HG03280 (cell line): ENCODE measurements at regions not wholly inside any gene's neighbourhood (a gene's known extent, or its start where the extent isn't known, plus 50 kb on each side); places are given as distances from the start of the nearest gene placed in this dataset.
"Not testable (repeated sequence)": the region's sequence is repeated elsewhere in the genome, so short reads cannot be mapped to it uniquely, and the experiment has no call there.

Source experiments
- ATAC-seq: cut with Tn5 transposase; IDR thresholded peaks from one replicate; pipeline ENCODE4 v1.9.1; 2021; ENCODE audit warnings: mild to moderate bottlenecking, moderate library complexity; ENCODE audit not compliant: unreplicated experiment

GRCh38 chr5:63732880-63733279 is 229.4 kb downstream of the HTR1A start:
- not testable (repeated sequence) for ATAC-seq

GRCh38 chr5:63727583-63727982 is 234.7 kb downstream of the HTR1A start:
- no peak for ATAC-seq

GRCh38 chr5:63726496-63726895 is 235.7 kb downstream of the HTR1A start:
- ATAC-seq = peak; percentile 50

GRCh38 chr5:63719147-63719546 is 243.1 kb downstream of the HTR1A start:
- ATAC-seq = no peak

GRCh38 chr5:63700241-63700640 is 262.0 kb downstream of the HTR1A start:
- ATAC-seq = no peak

DNA sequence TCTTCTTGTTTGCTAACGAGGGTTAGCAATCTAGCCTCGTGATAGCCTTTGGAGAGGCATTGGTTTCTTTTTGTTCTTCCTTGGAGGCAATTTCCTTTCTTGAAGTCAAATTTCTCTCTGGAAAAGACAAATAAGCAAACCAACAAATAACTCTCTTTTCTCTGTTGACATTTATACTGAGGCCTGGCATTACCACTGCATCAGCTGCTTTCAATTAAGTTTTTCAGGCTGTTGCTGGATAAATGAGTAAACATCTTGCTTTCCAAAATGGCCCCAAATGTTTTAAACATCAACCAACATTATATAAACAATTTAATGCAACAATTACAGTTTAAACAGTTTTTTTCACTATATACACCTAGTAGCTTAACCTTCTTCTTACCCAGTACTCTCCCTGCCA is 264.4 kb downstream of the HTR1A start:
- ATAC-seq = no peak

- ATAC-seq = no peak
Observed at GRCh38 chr5:63690546-63690945, 271.7 kb downstream of the HTR1A start.

GRCh38 chr5:63687854-63688516 is 274.3 kb downstream of the HTR1A start:
- ATAC-seq = no peak

- ATAC-seq = no peak
Observed at GRCh38 chr5:63686938-63687337, 275.3 kb downstream of the HTR1A start.

GRCh38 chr5:63686181-63686580 is 276.1 kb downstream of the HTR1A start:
- ATAC-seq = no peak

DNA sequence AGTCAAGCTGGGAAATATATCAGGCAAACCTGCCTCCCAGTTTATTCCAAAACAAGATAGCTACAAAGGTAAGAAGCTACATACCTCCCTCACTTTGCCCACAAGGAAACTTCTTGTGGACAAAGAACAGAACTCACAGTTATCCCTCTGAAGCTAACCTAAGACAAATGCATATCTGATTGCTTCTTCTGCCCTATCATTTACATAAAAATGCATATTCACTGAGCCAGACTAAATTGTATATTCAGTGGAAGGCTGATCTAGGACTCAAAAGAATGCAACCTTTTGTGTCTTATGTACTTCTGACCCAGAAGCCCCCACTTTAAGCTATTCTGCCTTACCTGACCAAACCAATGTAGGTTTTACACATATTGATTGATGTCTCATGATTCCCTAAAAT is 276.8 kb downstream of the HTR1A start:
- ATAC-seq = no peak

DNA sequence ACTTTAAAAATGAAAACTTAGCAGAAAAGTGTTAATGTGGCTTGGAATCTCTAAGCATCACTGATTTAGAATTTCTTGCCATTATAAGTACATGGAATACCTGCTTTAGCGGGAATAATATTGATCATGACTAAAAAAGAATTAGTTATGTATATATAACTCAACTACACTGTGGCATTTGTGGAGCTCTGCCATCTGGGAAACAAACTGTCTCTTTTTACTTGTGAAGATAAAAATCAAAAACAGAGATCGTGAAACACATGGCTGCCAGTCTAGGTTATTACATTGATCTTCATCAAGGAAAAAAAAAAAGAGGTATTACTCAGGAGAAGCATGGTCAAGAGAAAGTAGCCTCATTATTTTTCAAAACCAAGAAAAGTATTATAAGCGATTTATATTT is 287.4 kb downstream of the HTR1A start:
- no peak for ATAC-seq

- no peak for ATAC-seq
Observed at GRCh38 chr5:63655043-63655442, 307.2 kb downstream of the HTR1A start.

DNA sequence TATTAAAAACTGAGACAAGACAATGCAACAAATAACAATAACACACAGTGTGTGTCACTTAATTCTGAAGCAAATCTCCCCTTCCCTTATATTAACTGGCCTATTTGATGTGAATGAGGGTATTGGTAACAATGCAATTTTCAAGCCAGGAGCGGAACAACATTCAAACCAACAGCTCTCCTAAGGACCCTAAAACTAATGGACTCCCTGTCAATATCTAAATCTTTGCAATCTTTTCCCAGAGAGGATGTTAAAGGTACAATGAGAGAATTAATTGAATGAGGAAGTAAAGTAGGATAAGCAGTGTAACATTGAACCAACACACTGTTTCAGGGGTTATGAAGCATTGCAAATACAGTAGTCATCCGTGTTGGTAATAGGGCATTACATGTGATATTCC is 311.7 kb downstream of the HTR1A start:
- no peak for ATAC-seq

GRCh38 chr5:63648376-63648775 is 313.9 kb downstream of the HTR1A start:
- no peak for ATAC-seq

GRCh38 chr5:63629951-63630630 is 332.2 kb downstream of the HTR1A start:
- no peak for ATAC-seq

- ATAC-seq = no peak
Observed at GRCh38 chr5:63613442-63613841, 348.8 kb downstream of the HTR1A start.

DNA sequence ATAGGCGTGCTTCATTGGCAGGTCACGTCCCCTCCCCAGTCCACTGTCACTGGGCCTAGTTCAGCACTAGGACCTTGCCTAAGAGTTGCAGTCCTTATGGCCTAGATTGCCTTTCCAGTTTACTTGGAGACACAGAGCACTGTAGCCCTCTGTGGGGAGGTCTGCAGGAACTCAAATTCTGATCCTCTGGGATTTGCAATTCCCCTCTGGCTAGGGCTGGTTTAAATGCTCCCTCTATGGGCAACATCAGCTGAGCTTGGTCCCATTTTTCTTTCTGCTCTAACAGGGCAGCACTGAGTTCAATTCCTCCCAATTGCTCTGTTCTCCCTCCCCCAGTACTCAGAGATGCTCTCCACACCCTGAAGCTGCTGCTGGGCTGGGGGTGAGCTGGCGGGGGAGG is 358.2 kb downstream of the HTR1A start:
- no peak for ATAC-seq

DNA sequence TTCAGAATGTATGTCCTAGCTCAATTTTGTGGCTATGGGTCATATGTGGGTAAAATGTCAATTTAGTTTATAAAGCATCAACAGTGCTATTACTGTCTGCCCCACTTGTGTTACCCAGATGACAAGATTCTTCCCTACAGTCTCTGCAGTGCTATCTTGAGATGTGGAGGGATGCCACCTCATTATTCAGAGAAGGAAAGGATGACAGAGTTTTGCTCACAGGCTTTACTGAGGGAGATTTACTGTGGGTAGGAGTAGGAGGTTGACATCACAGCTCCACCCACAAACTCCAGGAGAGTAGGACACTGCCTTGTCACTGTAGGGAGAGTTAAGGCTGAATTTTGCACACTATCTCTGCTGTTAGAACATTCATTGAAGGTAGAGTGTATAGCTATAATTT is 359.3 kb downstream of the HTR1A start:
- no peak for ATAC-seq

- ATAC-seq = no peak
Observed at GRCh38 chr5:63596254-63596653, 366.0 kb downstream of the HTR1A start.

DNA sequence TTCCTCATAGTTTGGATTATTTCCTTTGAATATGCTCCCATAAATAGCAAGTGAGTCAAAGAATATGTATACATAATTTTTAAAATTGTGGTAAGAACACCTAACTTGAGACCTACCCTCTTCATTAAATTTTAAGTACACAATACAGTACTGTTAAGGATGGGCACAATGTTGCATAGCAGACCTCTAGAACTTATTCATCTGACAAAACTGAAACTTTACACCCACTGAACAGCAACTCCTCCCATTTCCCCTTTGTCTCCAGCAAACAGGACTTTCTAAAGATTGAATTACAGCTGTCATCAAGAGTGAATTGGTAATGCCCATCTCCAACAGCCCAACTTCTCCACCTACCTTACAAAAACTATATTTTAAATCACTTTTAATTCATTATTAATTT is 388.9 kb downstream of the HTR1A start:
- ATAC-seq = no peak

DNA sequence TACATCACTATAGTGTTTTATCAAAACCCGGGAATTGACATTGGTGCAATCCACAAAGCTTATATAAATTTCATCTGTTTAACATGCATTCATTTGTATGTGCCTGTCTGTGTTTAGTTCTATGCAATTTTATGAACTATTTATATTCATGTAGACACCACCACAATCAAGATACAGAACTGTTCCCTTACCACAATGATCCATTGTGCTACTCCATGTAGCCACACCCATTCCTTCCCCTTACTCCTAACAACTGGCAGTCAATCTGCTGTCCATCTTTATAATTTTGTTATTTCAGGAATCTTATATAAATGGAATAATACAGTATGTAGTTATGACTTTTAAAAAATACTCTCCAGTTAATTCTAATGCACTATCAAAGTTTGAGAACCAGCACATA is 389.5 kb downstream of the HTR1A start:
- ATAC-seq = no peak

DNA sequence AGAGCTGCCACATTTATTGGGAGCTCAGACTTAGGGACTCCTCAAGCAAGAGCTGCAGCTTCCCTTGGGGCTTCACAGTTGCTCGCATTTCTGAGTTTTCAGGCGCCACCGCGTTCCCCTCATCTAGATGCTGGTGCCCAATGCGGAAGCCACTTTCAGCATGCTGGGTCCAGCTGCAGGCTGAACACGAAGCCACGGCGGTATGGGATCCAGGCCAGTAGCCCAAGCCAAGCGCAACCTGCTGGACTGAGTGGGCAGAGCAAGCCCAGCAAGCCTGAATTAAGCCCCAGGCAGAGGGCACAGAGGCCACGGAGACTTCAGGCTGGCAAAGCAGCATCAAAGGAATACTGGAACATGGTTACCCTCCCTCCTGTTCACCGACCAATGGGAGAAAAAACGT is 391.5 kb downstream of the HTR1A start:
- no peak for ATAC-seq
